ENCODE measurements at regions not wholly inside any gene's neighbourhood (a gene's known extent, or its start where the extent isn't known, plus 50 kb on each side); places are given as distances from the start of the nearest gene placed in this dataset.

- no peak for TF ChIP-seq AR (CRISPR knock-in tag; IDR thresholded peaks at IDR 0.05)
- no peak for TF ChIP-seq FOXK1 (CRISPR knock-in tag; IDR thresholded peaks at IDR 0.05)
Measured at GRCh38 chr1:99548943-99549605, 96.8 kb upstream of the PALMD start (continued).

- Mint-ChIP-seq H3K36me3 (no peaks in the 10 kb centered on the region), H3K27me3 (ENCODE audit: low read depth) (no peaks in the 10 kb centered on the region), H3K27ac (no peak overlapping the region), H3K4me3 (no peak overlapping the region), H3K4me1 (no peaks in the 10 kb centered on the region; the same call in 1 of the 2 replicates), H3K9me3 (peaks cover 2% of the 10 kb centered on the region)
- no peak for TF ChIP-seq ATF1 (CRISPR knock-in tag; IDR thresholded peaks at IDR 0.05)
- no peak for TF ChIP-seq NFYB (CRISPR knock-in tag; conservative IDR thresholded peaks at IDR 0.05; ENCODE audit: low read depth)
- no peak for TF ChIP-seq ATF6 (CRISPR knock-in tag; IDR thresholded peaks at IDR 0.05)
- no peak for TF ChIP-seq CREB1 (CRISPR knock-in tag; IDR thresholded peaks at IDR 0.05)
- no peak for TF ChIP-seq CBFB (CRISPR knock-in tag; IDR thresholded peaks at IDR 0.05; ENCODE audit: low read depth)
- TF ChIP-seq RORB (CRISPR knock-in tag; IDR thresholded peaks at IDR 0.05): no peak
- TF ChIP-seq ZNF532 (CRISPR knock-in tag; IDR thresholded peaks at IDR 0.05; ENCODE audit: borderline replicate concordance): no peak
- ChIA-PET CTCF (interaction anchor here (1.9 kb wide), 1 partner anchor 23 kb away, joined by 4 read pairs; no protein-coding TSS in a partner anchor), POLR2A (no interaction called here)
- DNase-seq (ENCODE audit: low spot score) (no peak), ATAC-seq (no peak)
Measured at GRCh38 chr1:99550198-99550597, 95.7 kb upstream of the PALMD start.

- Mint-ChIP-seq H3K27me3 (ENCODE audit: low read depth) (no peaks in the 10 kb centered on the region), H3K4me1 (no peaks in the 10 kb centered on the region; the same call in 1 of the 2 replicates), H3K27ac (no peak overlapping the region), H3K4me3 (no peak overlapping the region), H3K36me3 (no peaks in the 10 kb centered on the region), H3K9me3 (peaks cover 4% of the 10 kb centered on the region)
- DNase-seq (ENCODE audit: low spot score) (no peak), ATAC-seq (no peak)
- POLR2A ChIA-PET: no interaction called here
- CTCF ChIA-PET: no interaction called here
- TF ChIP-seq SOX15 (CRISPR knock-in tag; IDR thresholded peaks at IDR 0.05) (no peak), HMGXB4 (CRISPR knock-in tag; IDR thresholded peaks at IDR 0.05) (no peak), MLX (CRISPR knock-in tag; IDR thresholded peaks at IDR 0.05) (no peak), NR2C2 (CRISPR knock-in tag; IDR thresholded peaks at IDR 0.05) (no peak), MAX (CRISPR knock-in tag; IDR thresholded peaks at IDR 0.05) (no peak)
Measured at GRCh38 chr1:99551812-99552614, 93.9 kb upstream of the PALMD start.

All from WTC11 (cell line).